Middle frontal gyrus (tissue), 1 donor: ENCODE measurements at regions not wholly inside any gene's neighbourhood (a gene's known extent, or its start where the extent isn't known, plus 50 kb on each side); places are given as distances from the start of the nearest gene placed in this dataset.
"Not testable (repeated sequence)": the region's sequence is repeated elsewhere in the genome, so short reads cannot be mapped to it uniquely, and the experiment has no call there.

Experiments
- DNase-seq: peaks from one replicate; pipeline ENCODE4 v3.0.0-alpha.2; 2015; ENCODE audit warnings: low spot score; ENCODE audit errors: extremely low spot score

DNA sequence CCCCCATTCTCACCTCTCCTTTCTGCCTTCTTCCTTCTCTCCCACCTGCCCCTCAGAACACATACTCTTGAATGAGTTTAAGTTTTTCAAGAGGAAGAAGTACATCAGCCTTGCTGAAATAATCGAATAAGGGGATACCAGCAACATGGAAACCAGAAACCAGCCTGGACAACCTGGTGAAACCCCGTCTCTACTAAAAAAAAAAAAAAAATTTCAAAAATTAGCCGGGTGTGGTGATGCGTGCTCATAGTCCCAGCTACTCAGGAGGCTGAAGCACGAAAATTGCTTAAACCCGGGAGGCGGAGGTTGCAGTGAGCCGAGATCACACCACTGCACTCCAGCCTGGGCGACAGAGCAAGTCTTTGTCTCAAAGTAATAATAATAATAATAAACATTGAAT, 75.0 kb upstream of the SLC1A4 start:
- no peak for DNase-seq

DNA sequence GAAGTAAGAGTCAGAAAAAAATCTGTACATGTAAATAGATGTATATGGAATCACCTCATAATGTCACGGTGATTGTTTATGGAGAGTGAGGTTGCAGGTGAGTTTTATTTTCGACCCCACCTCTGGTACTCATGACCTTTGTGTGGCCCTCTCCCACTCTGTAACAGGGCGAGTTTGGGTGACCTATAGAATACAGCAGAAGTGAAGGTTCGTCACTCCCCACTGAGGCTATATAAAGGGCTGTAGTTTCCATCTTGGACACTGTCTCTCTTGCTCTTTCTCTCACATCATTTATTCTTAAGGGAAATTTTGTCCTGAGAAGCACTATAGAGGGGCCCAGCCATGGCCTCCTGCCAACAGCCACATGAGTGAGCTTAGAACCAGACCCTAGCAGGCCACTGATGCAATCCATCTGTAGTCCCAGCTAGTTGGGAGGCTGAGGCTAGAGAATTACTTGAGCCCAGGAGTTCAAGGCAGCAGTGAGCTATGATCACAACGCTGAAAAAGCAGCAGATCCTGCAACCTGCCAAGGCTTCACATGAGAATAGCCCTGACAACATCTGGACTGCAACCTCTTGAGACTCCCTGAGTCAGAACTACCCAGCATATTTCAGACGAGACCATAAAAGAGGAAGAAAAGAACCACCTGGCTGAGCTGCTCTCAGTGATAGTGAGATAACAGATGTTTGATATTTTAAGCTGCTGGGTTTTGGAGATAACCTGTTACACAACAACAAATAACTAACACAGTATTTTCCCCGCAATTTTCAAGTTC, 74.3 kb upstream of the SLC1A4 start:
- DNase-seq = no peak

DNA sequence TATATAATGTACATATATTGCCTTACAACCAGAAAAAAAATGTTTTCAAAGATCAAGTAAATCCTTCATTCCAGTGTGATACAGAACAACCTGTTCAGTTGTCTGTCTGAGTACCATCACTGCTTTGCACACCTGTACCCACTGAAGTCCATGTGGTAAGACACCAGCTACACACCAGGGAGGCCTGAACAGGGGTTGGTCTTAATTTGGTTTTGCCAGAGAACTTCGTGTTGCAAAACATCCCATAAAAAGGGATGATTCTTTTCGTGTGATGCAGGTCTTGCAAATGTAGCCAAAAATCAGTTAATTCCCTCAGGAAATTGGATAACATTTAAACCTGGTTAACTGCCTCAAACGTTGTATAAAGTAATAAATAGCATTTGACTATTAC, 73.7 kb upstream of the SLC1A4 start:
- no peak for DNase-seq

DNA sequence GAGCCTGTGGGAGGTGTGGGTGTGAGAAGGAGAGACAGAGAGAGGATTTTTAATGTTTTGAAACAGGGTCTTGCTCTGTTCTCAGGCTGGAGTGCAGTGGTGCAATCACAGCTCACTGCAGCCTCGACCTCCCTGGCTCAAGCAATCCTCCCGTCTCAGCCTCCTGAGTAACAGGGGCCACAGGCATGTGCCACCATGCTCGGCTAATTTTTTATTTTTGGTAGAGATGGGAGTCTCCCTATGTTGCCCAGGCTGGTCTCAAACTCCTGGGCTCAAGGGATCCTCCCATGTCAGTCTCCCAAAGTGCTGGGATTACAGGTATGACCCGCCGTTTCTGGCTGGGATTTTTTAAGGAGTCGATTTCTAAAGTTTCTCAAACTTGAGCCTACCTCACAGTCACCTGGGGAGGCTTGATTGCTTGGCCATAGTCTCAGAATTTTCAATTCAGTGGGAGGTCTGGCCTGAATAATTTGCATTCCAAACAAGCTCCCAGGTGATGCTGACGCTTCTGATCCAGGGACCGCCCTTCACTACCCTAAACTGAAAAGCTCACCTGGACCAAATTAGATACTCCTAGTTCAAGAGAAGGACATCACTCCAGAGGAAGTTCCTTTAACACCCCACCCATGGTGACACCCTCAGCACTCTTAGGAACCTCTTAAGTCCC, 70.8 kb upstream of the SLC1A4 start:
- no peak for DNase-seq

DNA sequence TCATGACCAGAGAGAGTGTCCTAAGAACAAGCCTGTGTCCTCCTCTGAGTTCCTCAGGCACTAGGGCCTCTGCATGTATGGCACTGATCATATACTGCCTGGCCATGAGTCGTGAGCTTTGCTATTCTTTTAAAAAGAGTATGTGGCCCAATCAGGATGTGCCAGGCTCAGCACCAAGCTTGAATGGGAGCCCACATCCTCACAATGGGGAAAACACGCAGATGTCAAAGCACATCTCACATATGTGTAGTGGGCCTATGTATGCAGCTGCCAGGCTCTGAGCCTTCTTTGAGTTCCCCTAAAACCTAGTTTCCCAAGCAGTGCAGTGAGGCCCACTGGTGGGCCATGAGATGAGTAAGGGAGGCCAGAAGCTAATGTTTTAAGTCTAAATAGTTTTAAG, 69.9 kb upstream of the SLC1A4 start:
- DNase-seq = no peak

DNA sequence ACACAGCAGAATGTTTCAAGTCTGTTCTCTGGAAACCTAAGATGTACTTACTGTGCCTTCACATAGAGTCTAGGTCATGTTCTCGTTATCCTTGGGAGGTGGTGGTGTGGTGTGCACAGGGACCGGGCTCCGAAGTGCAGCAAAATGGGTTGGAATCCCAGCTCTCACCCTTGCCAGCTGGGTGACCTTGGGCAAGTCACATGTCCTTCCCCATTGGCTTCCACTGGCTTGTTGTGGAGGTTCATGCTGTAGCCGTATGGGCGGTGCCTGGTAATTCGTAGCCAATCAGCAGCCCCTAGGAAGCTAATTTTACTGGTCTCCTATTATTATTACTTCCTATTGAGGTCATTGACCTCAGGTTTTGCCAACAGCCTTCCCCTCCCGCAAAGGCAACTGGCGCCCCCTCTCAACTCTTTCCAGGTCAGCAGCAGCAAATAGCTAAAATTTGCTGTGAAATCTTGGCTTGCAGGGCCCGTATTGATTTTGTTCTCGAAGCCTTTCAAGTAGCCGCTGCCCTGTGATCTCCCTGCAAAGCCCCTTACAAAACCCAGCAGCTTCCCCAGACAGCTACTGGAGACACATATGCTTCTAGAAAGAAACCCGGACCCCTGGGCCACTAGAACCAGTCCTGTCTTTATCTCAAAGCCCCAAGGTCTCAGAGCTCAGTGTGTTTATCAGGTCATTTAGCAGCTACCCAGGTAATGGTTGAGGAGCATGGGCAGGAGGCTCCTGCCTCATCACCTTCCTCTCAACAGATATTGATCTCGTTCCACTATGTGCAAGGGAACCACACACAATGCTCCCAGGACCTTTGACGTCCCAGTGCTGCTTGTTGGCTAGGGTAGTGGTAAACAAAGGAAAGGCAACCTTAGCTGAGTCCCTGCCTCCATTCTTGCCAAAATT, 66.5 kb upstream of the SLC1A4 start:
- DNase-seq = no peak

DNA sequence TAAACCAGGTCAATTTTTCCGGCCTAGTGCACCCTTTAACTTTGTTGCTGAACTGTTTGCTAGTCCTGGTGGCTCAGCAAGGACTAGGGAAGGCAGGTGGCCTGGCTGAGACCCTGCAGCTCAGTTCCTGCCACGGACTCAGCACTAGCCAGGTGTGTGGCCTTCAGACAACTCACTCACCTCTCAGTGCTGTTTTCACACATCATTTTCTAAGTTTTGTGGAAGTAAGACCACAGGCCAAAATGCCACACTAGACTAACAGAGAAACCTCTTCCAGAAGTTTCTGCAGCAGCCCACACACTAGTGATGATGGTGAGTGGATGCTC, 65.9 kb upstream of the SLC1A4 start:
- no peak for DNase-seq

DNA sequence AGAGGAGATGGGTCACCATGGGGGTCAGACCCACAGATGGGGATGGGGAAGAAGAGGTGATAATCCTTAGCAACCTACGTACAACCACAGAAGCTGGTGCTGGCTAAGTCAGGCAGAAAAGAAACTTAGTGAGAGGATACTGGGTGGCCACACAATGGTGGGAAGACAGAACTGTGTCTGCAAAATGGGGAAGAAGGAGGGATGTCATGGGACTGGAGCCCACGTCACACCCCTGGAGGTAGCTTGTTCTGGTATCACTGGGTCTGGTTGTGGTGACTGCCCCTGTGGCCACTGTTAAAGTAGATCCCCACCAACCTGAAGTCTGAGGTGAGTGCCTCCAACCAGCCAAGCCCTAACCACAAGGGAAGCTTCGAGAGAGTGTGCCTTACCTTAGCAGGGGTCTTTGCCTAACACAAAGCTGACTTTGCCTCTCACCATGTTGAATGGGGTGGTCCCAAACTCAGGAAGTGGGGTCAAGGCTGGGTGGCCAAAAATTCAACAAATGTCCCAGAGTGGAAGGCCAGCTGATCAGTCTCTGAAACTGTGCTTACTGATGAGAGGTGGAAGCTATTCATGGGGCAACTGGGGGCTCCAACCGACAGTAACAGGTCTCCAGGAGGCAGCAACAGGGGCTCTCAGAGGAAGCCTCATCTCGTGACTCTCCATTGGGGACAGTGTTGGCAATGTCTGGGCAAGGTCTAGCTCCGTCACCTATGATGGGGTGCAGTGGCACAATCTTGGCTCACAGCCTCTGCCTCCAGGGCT, 64.8 kb upstream of the SLC1A4 start:
- DNase-seq = no peak

DNA sequence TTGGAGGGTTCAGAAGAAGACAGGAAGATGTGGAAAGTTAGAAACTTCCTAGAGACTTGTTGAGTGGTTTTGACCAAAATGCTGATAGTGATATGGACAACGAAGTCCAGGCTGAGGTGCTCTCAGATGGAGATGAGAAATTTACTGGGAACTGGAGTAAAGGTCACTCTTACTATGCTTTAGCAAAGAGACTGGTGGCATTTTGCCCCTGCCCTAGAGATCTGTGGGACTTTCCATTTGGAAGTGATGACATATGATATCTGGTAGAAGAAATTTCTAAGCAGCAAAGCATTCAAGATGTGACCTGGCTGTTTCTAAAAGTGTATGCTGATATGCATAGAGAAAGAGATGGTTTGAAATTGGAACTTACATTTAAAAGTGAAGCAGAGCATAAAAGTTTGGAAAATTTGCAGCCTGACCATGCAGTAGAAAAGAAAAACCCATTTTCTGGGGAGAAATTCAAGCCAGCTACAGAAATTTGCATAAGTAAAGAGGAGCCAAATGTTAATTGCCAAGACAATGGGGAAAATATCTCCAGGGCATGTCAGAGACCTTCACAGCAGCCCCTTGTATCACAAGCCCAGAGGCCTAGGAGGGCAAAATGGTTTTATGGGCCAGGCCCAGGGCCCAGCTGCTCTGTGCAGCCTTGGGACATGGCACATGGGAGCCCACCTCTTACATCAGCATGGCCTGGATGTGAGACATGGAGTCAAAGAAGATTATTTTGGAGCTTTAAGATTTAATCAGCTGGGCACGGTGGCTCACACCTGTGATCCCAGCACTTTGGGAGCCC, 63.1 kb upstream of the SLC1A4 start:
- not testable (repeated sequence) for DNase-seq

DNA sequence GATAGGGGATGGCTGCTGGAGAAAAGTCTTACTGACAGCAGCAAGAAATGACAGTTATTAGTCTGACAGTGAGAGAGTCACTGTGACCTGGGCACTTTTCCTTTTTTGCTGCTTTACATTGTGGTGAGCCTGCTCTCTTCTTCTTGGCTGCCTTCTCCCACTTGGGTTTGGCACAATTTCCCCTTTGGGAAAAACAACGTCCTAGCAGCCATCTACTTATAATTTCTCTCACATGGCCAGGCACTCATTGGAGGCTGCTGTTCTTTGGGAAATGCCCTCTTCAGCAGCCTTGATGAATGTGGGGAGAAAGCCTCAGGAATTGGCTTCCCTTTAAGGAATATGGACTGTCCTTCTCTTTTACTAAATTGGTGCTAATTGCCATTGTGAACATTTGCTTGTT, 60.4 kb upstream of the SLC1A4 start:
- peak; percentile 8 for DNase-seq

DNA sequence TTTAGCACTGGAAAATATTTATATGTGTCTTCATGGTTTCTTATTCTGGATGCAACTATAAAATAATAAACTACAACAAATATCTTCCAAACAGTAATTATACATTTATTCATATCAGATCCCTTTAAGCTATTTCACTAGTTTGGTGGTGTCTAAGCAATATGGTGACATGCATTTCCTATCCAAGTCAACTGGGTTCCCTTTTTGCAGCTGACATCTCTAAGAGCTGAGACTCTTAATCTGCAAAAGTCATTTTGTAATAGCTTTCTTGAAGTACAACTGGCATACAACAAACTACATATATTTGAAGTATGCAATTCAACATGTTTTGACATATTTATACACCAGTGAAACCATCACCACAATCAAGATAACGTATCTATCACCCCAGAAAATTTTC, 59.9 kb upstream of the SLC1A4 start:
- no peak for DNase-seq

DNA sequence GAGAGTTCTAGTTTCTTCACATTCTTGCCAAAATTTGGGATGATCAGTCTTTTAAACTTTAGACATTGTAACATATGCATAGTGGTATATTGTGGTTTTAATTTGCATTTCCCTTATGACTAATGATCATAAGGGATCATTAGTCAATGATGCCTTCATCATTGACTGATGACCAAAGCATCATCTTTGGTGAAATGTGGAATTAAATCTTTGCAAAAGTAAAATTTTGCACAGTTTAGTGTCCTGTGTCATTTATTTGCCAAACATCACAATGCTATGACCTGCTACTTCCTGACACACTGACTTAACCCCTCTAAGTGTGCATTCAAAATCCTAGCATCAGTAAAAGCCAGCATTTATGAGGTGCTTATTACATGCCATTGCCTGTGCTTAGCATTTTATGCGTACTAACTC, 58.9 kb upstream of the SLC1A4 start:
- DNase-seq = no peak

DNA sequence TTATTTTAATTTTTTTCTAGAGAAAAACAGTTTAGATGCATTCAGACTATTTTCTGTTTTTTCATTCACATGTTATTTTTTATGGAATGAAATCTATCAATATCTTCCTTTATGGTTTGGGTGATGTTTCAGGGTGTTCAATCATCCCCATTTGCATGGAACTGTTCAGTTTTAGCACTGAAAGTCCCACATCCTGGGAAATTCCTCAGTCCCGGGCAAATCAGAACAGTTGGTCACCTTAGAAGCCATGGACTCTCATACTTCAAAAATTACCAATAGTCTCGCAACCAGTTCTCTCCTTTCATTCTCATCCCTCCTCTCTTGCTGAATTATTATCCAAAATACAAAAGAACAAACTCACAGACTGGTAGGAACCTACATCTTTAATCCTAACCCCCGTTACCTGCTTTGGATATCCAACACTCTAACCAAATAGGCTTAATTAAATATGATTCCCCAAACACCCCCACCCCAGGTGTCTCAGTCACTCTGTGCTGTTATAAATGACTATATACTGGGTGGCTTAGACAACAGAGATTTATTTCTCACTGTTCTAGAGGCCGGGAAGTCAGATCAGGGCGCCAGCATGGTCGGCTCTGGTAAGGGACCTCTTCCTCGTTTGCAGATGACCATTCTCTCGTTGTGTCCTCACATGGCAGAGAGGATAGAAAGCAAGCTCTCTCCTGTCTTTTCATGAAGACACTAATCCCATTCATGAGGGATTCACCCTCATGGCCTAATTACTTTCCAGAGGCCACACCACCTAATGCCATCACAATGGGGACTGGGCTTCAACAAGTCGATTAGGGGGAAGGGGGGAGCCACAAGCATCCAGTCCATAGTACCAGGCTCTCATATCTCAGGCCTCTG, 57.7 kb upstream of the SLC1A4 start:
- DNase-seq = no peak

DNA sequence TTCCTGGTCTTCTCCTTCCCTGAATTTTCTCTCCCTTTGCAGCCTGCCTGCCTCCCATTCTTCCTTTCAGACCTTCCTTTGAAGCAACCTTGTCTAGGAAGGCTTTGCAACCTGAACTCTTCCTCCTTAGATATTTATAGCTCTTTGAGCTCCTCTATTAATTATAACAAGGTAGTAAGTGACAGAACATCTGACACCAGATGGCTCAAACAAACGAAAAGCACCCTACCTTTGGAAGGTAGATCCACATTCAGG, 57.2 kb upstream of the SLC1A4 start:
- DNase-seq = no peak

DNA sequence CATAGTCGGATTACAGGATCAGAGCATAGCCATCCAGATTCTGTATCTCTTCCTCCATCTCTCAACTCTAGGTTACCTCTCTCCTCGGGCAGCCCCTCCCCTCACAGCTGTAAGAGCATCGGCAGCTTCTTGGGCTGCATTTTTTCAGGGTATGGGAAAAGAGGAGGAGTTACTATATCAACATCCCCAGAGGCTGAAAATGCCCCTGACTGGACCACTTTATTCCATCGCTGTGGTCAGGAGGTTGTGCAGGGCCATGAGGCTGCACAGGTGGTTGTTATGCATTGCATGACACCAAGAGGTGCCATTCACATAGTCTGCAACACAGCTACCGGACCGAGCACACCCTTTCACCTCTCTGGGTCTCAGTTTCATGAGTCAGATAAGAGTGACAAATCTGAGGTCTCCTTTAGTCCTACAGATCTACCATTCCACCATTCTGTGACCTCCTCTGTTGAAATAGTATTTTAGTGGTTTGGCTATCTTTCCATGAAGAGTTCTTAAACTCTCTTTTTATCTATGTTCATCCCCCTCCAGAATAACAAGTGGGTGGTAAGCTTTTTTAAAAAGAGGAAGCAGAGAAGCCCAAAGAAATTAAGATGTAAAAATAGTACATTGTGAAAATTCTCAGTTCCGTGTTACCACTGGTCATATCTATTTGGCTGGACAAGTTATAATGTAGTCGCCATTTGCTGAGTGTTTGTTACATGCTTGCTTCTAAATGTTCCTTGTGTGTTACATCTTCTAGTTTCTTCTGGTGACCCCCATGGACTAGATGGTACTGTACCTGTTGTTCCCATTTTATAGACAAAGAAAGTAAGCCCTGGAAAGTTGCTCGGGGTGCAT, 56.6 kb upstream of the SLC1A4 start:
- DNase-seq = no peak

DNA sequence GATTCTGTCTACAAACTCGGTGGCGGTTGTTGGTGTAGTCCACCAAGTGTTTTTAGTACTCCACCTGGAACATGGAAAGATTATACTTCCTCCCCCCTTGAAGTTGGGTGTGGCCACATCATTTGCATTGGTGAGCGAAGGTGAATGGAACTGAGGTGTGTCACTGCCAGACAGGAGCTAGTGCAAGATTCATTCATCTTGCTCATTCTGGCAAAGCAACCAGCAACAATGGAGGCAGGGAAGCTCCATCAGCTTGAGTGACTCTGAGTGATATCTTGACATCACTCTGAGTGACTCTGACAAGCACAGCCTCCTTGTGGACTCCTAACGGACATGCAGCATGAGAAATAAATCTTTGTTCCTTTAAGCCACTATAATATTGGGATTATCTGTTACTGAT, 54.7 kb upstream of the SLC1A4 start:
- no peak for DNase-seq

DNA sequence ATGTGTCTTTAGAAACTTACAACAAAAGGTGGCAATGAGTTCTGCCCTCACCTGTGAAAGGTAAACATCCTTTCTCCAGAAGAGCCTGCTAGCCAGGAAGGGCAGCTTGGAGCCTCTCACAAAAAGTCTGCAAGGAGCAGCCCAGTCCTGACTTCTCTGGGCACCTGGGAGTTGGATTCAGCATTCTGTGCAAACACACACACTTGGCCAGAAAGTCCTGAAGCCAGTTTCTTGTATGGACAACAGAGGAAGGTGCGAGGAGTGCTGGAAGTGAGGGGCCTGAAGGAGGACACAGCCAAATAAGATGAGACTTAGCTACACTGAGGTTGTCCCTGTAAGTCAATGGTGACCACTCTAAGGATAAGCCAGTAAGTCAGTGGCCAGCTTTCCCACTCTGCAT, 52.4 kb upstream of the SLC1A4 start:
- no peak for DNase-seq

DNA sequence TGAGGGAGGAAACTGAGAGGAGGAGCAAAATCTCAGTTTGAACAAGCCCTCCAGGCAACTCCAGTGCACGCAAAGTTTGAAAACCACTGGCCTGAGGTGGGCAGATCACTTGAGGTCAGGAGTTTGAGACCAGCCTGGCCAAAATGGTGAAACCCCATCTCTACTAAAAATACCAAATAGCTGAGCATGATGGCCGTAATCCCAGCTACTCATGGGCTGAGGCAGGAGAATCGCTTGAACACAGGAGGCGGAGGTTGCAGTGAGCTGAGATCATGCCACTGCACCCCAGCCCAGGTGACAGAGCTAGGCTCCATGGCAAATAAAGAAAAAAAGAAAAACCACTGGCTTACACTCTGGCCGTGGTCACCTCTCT, 51.9 kb upstream of the SLC1A4 start:
- DNase-seq = not testable (repeated sequence)
